B cell (primary cell): ENCODE measurements at regions not wholly inside any gene's neighbourhood (a gene's known extent, or its start where the extent isn't known, plus 50 kb on each side); places are given as distances from the start of the nearest gene placed in this dataset.

Experiments used
- ATAC-seq: fragments of 200-7000 bp; cut with Tn5 transposase; one replicate; pipeline ENCODE4 v1.10.0; 2021; ENCODE audit warnings: low read depth, mild to moderate bottlenecking, moderate number of reproducible peaks, moderate library complexity
- CTCF ChIA-PET: fragments of 350-600 bp; sonication (Branson Sonifier 250); formaldehyde crosslinking; loops from one replicate; lab custom pipeline; 2021; ENCODE audit warnings: antibody characterized with exemption, inconsistent platforms; lab: Charles Lee
- POLR2A ChIA-PET: fragments of 350-600 bp; sonication (Branson Sonifier 250); formaldehyde crosslinking; loops from one replicate; lab custom pipeline; 2021; ENCODE audit warnings: antibody characterized with exemption; lab: Charles Lee
- DNase-seq: peaks from one replicate; pipeline ENCODE4 v3.0.0; 2013
- H2AFZ ChIP-seq: 2 replicates; pipeline ENCODE4 v1.6.1; 2012; ENCODE audit warnings: mild to moderate bottlenecking, low read depth, low read length; ENCODE audit not compliant: insufficient read depth, poor library complexity, severe bottlenecking
- H3K27ac ChIP-seq, 2 donors: 1 replicate in 1 of 2; 2 replicates in 1 of 2; pipeline ENCODE4 v1.5.1; 2012 to 2013; ENCODE audit warnings: low read length in 2 of 2, mild to moderate bottlenecking in 2 of 2, moderate library complexity in 1 of 2
- H3K27me3 ChIP-seq, 4 experiments: fragments of 200-600 bp in 1 of 4; sonication (generic) in 1 of 4; replicated peaks in 1 of 4; 1 replicate in 2 of 4; 2 replicates in 2 of 4; pipeline versions ENCODE4 v1.6.1 to v1.7.0; 2013 to 2016; ENCODE audit warnings: low read length in 3 of 4, mild to moderate bottlenecking in 2 of 4, mixed read lengths in 1 of 4, moderate library complexity in 1 of 4; ENCODE audit not compliant: insufficient read depth in 4 of 4, control insufficient read depth in 3 of 4; ENCODE audit errors: control extremely low read depth in 1 of 4
- H3K36me3 ChIP-seq, 2 experiments: replicated peaks in 1 of 2; 1 replicate in 1 of 2; 2 replicates in 1 of 2; pipeline versions ENCODE4 v1.6.1 to v1.7.1; 2013; ENCODE audit warnings: low read length in 1 of 2; ENCODE audit not compliant: insufficient read depth in 2 of 2, control insufficient read depth in 1 of 2; ENCODE audit errors: control extremely low read depth in 1 of 2, extremely low read depth in 1 of 2
- H3K4me1 ChIP-seq, 2 donors: fragments of 200-600 bp in 1 of 2; sonication (generic) in 1 of 2; 1 replicate in 1 of 2; 2 replicates in 1 of 2; pipeline versions ENCODE4 v1.5.1 to v1.6.1; 2013 to 2017; ENCODE audit warnings: low read length in 2 of 2; ENCODE audit not compliant: control insufficient read depth in 2 of 2, insufficient read depth in 2 of 2
- H3K4me2 ChIP-seq: replicated peaks from 2 replicates; pipeline ENCODE3; 2012; ENCODE audit warnings: mild to moderate bottlenecking, low read depth, low read length; ENCODE audit not compliant: poor library complexity, severe bottlenecking
- H3K4me3 ChIP-seq, 5 experiments: fragments of 200-600 bp in 1 of 5; sonication (generic) in 1 of 5; 1 replicate in 3 of 5; 2 replicates in 2 of 5; pipeline versions ENCODE4 v1.5.1 to v1.7.0; 2011 to 2016; ENCODE audit warnings: low read length in 4 of 5, mild to moderate bottlenecking in 4 of 5, low read depth in 2 of 5, control low read depth in 1 of 5, moderate library complexity in 1 of 5; ENCODE audit not compliant: insufficient read depth in 1 of 5; ENCODE audit errors: control extremely low read depth in 1 of 5, extremely low read depth in 1 of 5
- H3K79me2 ChIP-seq: fragments of 200-600 bp; sonication (generic); one replicate; pipeline ENCODE4 v1.6.0; 2016; ENCODE audit warnings: low read length; ENCODE audit not compliant: control insufficient read depth, insufficient read depth
- H3K9ac ChIP-seq: fragments of 200-600 bp; sonication (generic); 2 replicates; pipeline ENCODE4 v1.6.1; 2017; ENCODE audit warnings: mild to moderate bottlenecking, low read length, moderate library complexity
- H3K9me3 ChIP-seq, 3 donors: one replicate each; pipeline versions ENCODE4 v1.6.1 to v1.7.1; 2013; ENCODE audit warnings: low read length in 2 of 3; ENCODE audit not compliant: control insufficient read depth in 2 of 3, insufficient read depth in 1 of 3; ENCODE audit errors: control extremely low read depth in 1 of 3
- H4K20me1 ChIP-seq: 2 replicates; pipeline ENCODE4 v1.6.0; 2012; ENCODE audit warnings: mild to moderate bottlenecking, low read length; ENCODE audit not compliant: insufficient read depth, control insufficient read depth, poor library complexity, severe bottlenecking
- H3K27ac Mint-ChIP-seq: one replicate; pipeline ENCODE4 v1.8.0; 2021; ENCODE audit warnings: mixed read lengths
- H3K27me3 Mint-ChIP-seq: one replicate; pipeline ENCODE4 v1.8.0; 2021; ENCODE audit warnings: mixed read lengths
- H3K4me1 Mint-ChIP-seq: one replicate; pipeline ENCODE4 v1.8.0; 2021; ENCODE audit warnings: mixed read lengths
- H3K4me3 Mint-ChIP-seq: one replicate; pipeline ENCODE4 v1.8.0; 2021; ENCODE audit warnings: mixed read lengths
- H3K9me3 Mint-ChIP-seq: one replicate; pipeline ENCODE4 v1.8.0; 2022; ENCODE audit warnings: mixed read lengths; ENCODE audit not compliant: insufficient read depth
- CTCF ChIP-seq: fragments of 200-600 bp; IDR thresholded peaks from one replicate; pipeline ENCODE4 v1.8.0; 2022; ENCODE audit warnings: antibody characterized with exemption, mild to moderate bottlenecking
- EZH2 ChIP-seq: IDR thresholded peaks from 2 replicates; pipeline ENCODE4 v1.6.1; 2012; ENCODE audit warnings: borderline replicate concordance, low read depth, mild to moderate bottlenecking, moderate library complexity, low read length; ENCODE audit not compliant: insufficient read depth, poor library complexity, severe bottlenecking
- WGBS: methylation state at CpG from one replicate; pipeline ENCODE4 v1.1.5; 2013; ENCODE audit warnings: missing lambda C conversion rate; ENCODE audit not compliant: insufficient coverage; 5-methylcytosine and 5-hydroxymethylcytosine counted together
- intact Hi-C: fragments of 100-400 bp; cut with micrococcal nuclease; formaldehyde crosslinking; loops from one replicate; pipeline ENCODE4 v1.10.0; 2022

GRCh38 chr2:67462738-67463496 is 65.8 kb downstream of the ETAA1 start:
- CTCF ChIA-PET, result no interaction called here
- H3K27me3 ChIP-seq, result no peaks in the 10 kb centered on the region

More at GRCh38 chr2:67462738-67463496, 65.8 kb downstream of the ETAA1 start:
- Histone ChIP-seq H2AFZ (no peak overlapping the region), H4K20me1 (no peaks in the 10 kb centered on the region), H3K27ac (no peak overlapping the region), H3K4me1 (no peaks in the 10 kb centered on the region), H3K36me3 (no peaks in the 10 kb centered on the region), H3K4me2 (no peak overlapping the region), H3K4me3 (no peak overlapping the region), H3K9me3 (no peaks in the 10 kb centered on the region), H3K79me2 (no peaks in the 10 kb centered on the region), H3K9ac (no peak overlapping the region)
- no peak for TF ChIP-seq EZH2
- TF ChIP-seq CTCF, result no peak
- intact Hi-C loops, result no loop called here
- POLR2A ChIA-PET, result no interaction called here
- ATAC-seq, result no peak
- Mint-ChIP-seq H3K4me3 (no peak overlapping the region), H3K4me1 (no peaks in the 10 kb centered on the region), H3K9me3 (no peaks in the 10 kb centered on the region), H3K27ac (no peak overlapping the region), H3K27me3 (peaks cover 12% of the 10 kb centered on the region)
- no CpG with 5 or more reads among the region's 2 CpGs for WGBS
- no peak for DNase-seq
